ENCODE measurements at regions not wholly inside any gene's neighbourhood (a gene's known extent, or its start where the extent isn't known, plus 50 kb on each side); places are given as distances from the start of the nearest gene placed in this dataset.

- TF ChIP-seq CTCF (IDR thresholded peaks at IDR 0.05), result no peak
- no peak for TF ChIP-seq POLR2A (IDR thresholded peaks at IDR 0.05)
These were observed 271.4 kb upstream of the NR5A2 start for GRCh38 chr1:199756066-199756465.

Data from thyroid gland (tissue), 4 donors.